CD1c-positive myeloid dendritic cell (primary cell): ENCODE measurements at regions not wholly inside any gene's neighbourhood (a gene's known extent, or its start where the extent isn't known, plus 50 kb on each side); places are given as distances from the start of the nearest gene placed in this dataset.
"Not testable (repeated sequence)": the region's sequence is repeated elsewhere in the genome, so short reads cannot be mapped to it uniquely, and the experiment has no call there.

Experiments
- DNase-seq: peaks from one replicate; pipeline ENCODE4 v3.0.0-alpha.2; 2016; ENCODE audit errors: extremely low spot score

DNA sequence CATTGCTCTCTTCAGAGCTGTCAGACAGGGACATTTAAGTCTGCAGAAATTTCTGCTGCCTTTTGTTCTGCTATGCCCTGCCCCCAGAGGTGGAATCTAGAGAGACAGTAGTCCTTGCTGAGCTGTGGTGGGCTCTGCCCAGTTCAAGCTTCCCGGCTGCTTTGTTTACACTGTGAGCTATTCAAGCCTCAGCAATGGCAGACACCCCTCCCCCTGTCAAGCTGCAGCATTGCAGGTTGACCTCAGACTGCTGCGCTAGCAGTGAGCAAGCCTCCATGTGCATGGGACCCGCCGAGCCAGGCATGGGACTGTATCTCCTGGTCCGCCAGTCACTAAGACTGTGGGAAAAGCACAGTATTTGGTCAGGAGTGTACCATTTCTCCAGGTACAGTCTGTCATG is 53.6 kb upstream of the MAPK10 start:
- not testable (repeated sequence) for DNase-seq

GRCh38 chr4:86414686-86415085 is 54.8 kb upstream of the MAPK10 start:
- DNase-seq, result no peak

GRCh38 chr4:86416081-86416480 is 56.2 kb upstream of the MAPK10 start:
- DNase-seq, result no peak

- no peak for DNase-seq
These were observed 61.6 kb upstream of the MAPK10 start for GRCh38 chr4:86421461-86421860.

GRCh38 chr4:86431543-86432116 is 71.8 kb upstream of the MAPK10 start:
- DNase-seq, result no peak

GRCh38 chr4:86432559-86433134 is 72.8 kb upstream of the MAPK10 start:
- no peak for DNase-seq

DNA sequence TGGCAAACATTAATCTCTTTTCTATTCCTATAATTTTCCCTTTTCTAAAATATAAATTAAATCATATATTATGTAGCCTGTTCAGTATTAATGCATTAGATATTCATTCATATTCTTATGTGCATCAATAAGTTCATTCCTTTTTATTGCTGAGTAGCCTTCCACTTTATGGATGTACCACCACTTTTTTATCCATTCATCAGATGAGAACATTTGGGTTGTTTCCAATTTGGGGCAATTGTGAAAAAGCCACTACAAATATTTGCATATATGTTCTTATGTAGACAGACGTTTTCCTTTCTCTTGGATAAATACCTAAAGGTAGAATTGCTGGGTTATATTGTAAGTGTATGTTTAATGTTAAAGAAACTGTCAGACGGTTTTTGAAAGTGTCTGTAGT is 79.4 kb upstream of the MAPK10 start:
- no peak for DNase-seq

DNA sequence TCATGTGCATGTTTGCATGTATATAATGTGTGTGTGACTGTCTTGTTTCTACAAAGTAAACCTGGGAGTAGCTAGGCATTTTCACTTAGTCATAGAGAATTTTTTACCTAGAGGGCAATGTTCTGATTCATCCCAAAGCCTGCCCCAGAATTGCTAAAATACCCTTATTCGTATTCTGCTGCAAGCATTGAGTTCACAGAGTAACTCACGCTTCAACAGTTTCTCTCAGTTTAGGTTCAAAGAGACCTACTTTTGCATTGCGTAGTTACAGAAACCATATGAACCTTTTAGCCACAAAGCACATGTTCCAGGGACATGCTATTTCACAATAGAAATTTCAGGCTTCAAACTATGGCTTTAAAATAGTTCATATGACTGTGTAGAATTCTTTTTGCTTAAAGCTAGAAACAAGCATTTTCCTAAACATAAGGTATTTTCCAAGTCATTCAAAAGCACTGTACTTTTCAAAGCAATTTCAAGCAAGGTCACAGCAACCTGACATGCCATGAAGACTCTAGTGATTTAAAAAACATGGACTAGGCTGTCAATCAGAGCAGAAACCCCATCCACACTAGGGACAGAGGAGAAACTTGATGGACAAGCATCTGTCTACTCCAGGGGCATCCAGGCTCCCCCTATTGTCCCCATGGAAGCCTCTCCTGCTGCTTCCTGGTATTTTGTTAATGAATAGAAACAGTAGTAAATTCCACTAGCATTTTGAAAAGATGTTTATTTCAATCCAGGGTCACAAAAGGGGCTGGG is 81.5 kb upstream of the MAPK10 start:
- no peak for DNase-seq

DNA sequence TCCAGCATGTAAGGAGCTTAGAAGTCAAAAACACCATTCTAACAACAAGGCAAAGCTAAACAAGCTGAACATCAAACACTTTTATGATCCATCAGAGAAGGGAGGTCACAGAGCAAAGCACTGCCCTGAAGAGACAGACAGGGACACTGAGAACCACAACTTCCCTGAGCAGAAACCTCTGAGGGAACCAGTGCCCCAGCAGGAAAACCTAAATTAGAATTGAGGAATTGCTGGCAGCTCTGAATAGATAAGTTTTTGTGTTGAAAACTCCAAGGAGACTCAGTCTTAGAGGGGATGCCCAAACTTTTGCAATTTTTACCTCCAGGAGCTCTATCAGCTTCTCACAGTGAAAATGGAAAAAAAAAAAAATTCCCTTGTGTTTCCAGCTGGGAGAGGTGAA is 83.0 kb upstream of the MAPK10 start:
- DNase-seq, result no peak

GRCh38 chr4:86443495-86443894 is 83.6 kb upstream of the MAPK10 start:
- DNase-seq, result no peak

DNA sequence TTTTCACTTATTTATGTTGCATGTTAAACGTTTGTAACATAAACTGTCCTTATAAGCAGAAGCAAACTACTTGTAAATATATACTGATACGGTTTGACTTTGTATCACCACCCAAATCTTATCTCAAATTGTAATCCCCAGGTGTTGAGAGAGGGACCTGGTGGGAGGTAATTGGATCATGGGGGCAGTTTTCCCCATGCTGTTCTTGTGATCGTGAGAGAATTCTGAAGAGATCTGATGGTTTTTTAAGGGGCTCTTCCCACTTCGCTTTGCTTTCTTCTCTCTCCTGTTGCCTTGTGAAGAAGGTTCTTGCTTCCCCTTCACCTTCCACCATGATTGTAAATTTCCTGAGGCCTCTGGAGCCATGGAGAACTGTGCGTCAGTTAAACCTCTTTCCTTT is 87.1 kb upstream of the MAPK10 start:
- DNase-seq, result no peak

DNA sequence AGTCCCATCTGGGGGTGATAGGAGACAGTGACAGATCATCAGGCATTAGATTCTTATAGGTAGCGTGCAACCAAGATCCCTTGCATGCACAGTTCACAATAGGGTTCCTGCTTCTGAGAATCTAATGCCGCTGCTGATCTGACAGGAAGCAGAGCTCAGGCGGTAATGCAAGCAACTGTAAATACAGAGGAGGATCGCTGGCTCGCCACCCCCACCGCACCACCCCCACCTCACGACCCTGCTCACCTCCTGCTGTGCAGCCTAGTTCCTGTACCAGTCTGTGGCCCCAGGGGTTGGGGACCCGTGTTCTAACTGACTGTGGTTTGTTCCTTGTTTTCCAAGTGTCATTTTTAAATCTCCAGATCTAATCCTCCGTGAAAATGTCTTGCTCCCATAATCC is 89.0 kb upstream of the MAPK10 start:
- DNase-seq, result no peak

GRCh38 chr4:86449746-86450588 is 90.1 kb upstream of the MAPK10 start:
- DNase-seq, result no peak

- no peak for DNase-seq
These were observed 91.0 kb upstream of the MAPK10 start for GRCh38 chr4:86450861-86451260.

DNA sequence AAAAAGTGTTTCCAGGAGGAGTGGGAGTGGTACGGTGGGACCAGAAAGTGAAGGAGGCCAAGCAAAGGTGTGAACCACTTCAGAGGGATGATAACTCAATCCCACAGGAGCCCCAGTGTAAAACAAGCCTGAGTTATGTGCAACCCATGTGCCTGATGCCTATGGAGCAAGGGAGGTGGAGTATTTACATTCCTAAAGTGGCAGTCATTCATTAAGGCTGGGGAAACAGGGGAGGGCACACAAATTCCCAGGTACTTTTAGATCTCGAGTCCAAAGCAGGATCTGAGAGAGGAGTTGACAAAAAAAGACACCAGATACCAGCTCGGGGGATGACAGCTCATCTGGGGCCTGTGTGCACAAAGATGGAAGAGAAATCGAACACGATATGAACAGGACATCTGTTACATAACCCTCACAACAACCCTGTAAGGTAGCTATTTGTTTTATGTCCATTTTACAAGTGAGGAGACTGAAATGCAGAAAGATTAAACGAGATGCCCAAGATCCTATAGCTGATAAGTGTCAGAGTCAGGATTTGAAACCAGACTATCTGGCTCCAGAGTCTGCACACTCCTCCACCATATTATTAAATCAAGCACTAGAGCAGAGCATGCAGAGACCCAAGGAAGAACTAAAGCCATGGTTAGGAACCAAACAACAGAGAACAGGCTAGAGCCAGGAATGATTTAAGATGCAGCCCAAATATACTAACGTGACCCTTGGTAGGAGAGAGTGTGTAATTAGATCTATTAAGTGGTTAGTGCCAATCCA is 91.9 kb upstream of the MAPK10 start:
- DNase-seq, result no peak

GRCh38 chr4:86452422-86452891 is 92.6 kb upstream of the MAPK10 start:
- DNase-seq, result no peak

- DNase-seq, result no peak
These were observed 93.2 kb upstream of the MAPK10 start for GRCh38 chr4:86452924-86453531.

DNA sequence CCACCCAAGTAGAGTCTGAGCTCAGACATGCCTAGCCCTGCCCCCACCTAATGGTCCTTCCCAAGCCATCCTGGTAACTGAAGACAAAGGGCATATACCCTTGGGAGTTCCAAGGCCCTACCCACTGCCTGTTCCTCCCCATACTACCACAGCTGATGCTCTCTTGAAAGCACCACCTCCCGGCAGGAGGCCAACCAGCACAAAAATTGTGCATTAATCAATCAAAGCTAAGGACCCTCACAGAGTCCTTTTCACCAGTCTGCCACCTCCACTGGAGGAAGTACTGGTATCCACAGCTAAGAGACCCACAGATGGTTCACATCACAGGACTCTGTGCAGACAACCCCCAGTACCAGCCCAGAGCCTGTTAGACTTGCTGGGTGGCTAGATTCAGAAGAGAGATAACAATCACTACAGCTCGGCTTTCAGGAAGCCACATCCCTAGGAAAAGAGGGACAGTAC is 93.8 kb upstream of the MAPK10 start:
- not testable (repeated sequence) for DNase-seq

GRCh38 chr4:86461849-86462248 is 102.0 kb upstream of the MAPK10 start:
- no peak for DNase-seq

DNA sequence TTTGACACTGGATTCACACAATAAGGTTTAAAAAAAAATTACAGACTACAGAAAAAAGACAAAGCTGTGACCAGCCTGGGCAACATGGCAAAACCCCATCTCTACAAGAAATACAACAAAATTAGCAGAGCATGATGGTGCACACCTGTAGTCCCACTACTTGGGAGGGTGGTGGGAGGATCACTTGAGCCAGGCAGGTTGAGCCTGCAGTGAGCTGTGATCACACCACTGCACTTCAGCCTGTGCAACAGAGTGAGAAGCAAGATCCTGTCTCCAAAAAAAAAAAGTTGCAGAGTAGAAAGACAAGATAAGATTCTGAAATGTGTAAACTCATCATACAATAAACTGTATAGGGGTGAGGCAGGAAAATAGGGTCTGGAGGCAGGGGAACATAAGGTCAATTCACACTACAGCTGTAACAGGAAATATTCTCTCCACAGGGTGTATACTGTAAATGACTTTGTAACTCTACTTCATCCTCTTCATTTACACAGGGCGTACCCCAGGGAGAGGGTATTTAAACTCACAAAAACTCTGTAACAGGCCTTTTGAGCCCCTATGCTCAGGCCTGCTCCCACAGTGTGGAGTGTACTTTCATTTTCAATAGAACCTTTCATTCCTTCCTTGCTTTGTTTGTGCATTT is 112.6 kb upstream of the MAPK10 start:
- DNase-seq, result no peak
